GM18909 (cell line): ENCODE measurements at regions not wholly inside any gene's neighbourhood (a gene's known extent, or its start where the extent isn't known, plus 50 kb on each side); places are given as distances from the start of the nearest gene placed in this dataset.
"Not testable (repeated sequence)": the region's sequence is repeated elsewhere in the genome, so short reads cannot be mapped to it uniquely, and the experiment has no call there.

Experiments used
- ATAC-seq: cut with Tn5 transposase; IDR thresholded peaks from one replicate; pipeline ENCODE4 v1.9.1; 2021; ENCODE audit warnings: mild to moderate bottlenecking; ENCODE audit not compliant: unreplicated experiment, poor library complexity

DNA sequence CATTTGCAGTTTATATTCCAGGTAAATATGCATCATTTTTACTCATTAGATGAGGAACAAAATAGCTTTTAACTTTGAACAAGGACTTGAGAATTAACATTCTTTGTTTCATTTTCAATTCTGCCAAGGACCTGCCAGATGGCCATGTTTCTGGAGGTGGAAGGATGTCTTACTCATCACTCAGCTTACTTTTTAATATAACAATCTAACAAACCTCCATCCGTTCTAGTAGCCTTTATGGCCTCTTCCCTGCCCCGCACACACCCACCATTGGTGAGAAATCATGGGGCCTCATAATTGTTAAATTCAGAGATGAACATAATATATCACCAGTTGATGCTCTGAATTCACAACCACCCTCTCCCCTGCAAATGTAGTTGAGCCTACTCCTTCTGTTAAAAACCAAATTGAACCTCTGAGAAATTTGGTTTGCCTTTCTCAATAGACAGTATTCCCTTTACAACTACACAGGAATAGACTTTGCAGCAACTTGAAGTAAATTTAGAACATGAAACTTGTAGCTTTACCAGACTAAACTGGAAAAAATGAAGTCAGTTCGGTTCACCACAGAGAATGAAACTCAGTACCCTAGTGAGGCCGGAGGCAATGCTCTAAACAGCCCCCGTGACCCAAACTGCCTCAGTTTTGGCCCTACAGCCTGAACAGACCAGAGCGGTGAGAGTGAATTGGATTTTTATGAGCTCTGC, 50.1 kb upstream of the ACSL4 start:
- ATAC-seq: peak; percentile 92

GRCh38 chrX:109783701-109784079, 50.6 kb upstream of the ACSL4 start:
- no peak for ATAC-seq

- no peak for ATAC-seq
Measured at GRCh38 chrX:109785053-109785452, 52.0 kb upstream of the ACSL4 start.

DNA sequence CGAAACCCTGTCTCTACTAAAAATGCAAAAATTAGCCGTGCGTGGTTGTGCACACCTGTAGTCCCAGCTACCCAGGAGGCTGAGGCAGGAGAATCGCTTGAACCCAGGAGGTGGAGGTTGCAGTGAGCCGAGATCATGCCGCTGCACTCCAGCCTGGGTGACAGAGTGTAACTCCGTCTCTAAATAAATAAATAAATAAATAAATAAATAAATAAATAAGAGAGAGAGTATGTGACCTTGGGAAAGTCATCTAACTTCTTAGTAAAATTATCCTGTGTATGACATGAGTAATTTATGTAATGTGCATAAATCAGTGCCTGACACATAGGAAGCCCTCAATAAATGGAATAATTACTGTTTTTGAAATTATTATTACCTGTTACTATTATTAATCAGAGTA, 57.5 kb upstream of the ACSL4 start:
- ATAC-seq: not testable (repeated sequence)

DNA sequence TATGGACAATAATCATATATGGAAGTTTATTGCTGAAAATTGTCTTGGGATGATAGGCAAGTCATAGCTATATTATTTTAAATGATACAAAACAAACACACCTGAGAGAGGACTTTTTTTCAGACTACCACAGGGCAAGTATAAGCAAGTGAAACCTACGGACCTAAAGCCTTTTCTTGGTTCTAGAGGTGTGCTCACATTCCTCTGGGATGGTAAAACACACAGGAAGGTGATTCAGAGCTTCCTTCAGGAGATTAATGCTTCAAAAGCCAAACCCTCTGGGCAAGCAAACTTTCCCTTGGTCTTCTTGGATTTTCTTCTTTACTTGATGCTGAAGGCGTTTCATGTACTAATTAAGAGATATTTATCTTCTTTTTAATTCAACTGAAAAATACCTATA, 60.1 kb upstream of the ACSL4 start:
- ATAC-seq: no peak

- ATAC-seq: no peak
Measured at GRCh38 chrX:109795682-109796081, 62.6 kb upstream of the ACSL4 start.

GRCh38 chrX:109797311-109797975, 64.4 kb upstream of the ACSL4 start:
- ATAC-seq: no peak

DNA sequence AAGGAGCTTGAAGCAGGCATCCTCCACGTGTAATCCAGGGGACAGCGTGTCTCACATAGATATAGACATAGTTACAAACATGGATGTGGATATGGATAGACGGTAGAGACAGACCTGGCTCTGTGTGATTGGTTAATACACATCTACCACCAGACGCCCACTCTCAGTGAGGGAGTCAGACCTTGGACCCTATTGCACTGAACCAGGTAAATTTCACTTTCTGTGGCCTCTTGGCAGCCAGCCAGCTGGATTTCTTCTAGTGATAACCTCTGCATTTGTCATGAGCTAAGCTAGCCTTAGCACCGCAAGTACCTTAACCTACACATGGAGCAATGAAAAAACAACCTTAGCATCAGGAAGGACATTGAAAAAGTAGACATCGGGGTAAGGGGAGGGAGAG, 79.2 kb upstream of the ACSL4 start:
- ATAC-seq: no peak

- no peak for ATAC-seq
Measured at GRCh38 chrX:109813236-109813635, 80.2 kb upstream of the ACSL4 start.

GRCh38 chrX:109818976-109819375, 85.9 kb upstream of the ACSL4 start:
- no peak for ATAC-seq

- ATAC-seq: no peak
Measured at GRCh38 chrX:109822861-109823260, 89.8 kb upstream of the ACSL4 start.

- no peak for ATAC-seq
Measured at GRCh38 chrX:109826954-109827708, 94.1 kb upstream of the ACSL4 start.

GRCh38 chrX:109827772-109828171, 94.7 kb upstream of the ACSL4 start:
- no peak for ATAC-seq

DNA sequence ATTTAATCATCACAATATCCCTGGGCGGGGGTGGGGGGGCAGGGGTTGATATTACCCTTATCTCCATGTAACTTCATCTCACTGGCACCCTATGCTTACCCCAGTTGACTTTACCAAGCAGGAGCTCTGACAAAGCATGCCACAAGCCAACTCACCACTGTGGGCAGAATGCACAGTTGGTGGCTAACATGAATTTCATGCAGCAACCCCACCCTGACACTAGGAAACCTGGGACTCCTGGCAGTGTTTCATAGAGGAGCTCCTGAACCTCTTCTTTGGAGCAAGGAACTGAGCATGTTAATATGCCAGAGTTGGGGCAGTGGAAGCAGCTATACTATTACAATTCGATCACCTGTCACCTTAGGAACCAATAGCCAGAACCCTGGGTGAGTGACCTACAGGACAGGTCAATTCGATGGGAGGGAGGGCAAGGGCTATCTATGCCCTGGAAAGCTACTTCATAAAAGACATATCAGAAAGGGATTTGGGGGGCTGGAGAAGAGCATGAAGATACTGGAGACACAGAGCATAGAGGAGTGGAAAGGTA, 97.2 kb upstream of the ACSL4 start:
- ATAC-seq: peak; percentile 2

GRCh38 chrX:109830704-109831206, 97.7 kb upstream of the ACSL4 start:
- peak; percentile 83 for ATAC-seq

DNA sequence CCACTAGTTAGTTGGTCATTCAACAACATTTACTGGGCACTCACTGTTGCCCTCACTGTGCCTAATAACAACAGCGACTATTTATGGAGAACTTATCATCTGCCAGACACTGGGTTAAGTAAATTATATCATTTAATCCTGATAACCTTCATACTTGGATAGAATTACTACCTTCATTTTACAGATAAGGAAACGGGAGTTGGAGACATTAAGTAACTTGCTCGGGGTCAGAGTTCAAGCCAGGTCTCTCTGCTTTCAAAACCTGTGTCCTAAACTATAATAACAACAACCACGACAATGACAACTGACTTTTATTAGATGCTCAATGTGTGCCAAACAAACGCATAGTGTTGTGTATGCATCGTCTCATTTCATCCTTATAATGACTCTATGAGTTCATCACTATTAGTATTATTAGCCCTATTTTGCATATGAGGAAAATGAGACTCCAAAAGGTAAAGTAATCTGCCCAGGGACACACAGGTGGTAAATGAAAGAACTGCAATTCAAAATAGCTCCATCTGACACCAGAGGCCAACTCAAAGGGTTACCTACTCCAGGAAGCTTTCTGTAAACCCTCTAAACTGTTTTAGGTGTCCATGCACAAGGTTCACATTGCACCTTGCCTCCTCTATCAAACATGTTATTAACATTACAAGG, 98.4 kb upstream of the ACSL4 start:
- peak; percentile 27 for ATAC-seq

DNA sequence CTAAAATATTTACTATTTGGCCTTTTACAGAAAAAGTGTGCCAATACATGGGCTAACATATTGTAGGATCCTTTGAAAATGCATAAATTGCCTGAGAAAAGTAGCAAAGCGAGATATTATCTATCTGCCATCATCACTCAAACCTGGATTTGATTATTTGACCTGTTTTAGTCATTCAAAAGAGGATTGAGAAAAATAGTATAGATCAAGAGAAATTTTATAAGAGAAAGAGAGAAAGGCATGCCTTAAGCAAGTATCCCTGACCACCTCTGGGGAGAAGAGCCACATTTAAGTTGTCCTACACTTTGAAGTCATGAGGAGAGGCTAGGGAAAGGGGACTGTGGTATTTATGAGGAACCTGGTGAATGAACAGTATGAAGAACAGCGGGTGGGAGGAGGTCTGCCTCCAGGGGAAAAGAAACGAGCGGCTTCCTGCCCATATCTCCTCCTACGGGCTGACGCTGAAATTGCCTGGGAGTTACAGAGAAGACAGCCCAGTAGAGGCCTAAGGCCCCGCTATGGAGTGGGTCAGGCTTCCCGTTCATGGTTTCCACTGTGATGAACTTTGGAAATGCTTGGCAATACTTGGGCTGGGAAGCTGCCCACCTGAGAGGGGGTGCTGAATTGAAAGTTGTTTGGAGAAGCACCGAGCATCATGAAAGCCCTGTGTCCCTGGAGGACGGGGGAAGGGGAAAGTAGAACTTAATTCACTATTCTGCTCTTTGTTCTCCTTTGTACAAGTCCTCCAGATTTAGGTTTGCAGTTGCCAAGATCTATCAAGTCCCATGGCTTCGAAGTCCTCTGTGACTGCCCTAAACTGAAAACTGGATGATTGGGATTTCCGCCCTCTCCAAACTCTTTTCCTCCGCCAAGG, 106.9 kb upstream of the ACSL4 start:
- no peak for ATAC-seq

GRCh38 chrX:109840585-109840984, 107.5 kb upstream of the ACSL4 start:
- no peak for ATAC-seq

DNA sequence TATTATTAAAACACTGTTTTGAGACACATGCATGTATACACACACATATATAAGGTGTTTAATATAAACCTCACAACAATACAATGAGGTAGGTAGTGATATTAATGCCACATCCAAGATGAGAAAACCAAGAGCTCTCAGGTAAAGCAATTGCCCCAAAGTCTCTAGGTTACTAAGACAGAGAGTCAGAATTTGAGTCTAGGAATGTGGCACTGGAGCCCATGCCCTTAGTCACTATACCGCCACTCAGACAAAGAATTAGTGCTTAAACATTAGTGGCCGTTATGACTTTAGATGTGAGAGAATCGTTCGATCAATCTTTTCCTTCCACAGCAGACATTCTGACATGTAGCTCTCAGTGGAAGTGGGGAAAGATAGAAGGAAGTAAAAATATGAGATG, 108.2 kb upstream of the ACSL4 start:
- ATAC-seq: no peak
